CD4-positive, alpha-beta T cell treated with Interleukin-12 subunit alpha and Interleukin-12 subunit beta, for 1 hour (primary cell): ENCODE measurements at regions not wholly inside any gene's neighbourhood (a gene's known extent, or its start where the extent isn't known, plus 50 kb on each side); places are given as distances from the start of the nearest gene placed in this dataset.
"Not testable (repeated sequence)": the region's sequence is repeated elsewhere in the genome, so short reads cannot be mapped to it uniquely, and the experiment has no call there.

ENCODE experiments used
- DNase-seq: peaks from one replicate; pipeline ENCODE4 v3.0.0-alpha.2; 2020

DNA sequence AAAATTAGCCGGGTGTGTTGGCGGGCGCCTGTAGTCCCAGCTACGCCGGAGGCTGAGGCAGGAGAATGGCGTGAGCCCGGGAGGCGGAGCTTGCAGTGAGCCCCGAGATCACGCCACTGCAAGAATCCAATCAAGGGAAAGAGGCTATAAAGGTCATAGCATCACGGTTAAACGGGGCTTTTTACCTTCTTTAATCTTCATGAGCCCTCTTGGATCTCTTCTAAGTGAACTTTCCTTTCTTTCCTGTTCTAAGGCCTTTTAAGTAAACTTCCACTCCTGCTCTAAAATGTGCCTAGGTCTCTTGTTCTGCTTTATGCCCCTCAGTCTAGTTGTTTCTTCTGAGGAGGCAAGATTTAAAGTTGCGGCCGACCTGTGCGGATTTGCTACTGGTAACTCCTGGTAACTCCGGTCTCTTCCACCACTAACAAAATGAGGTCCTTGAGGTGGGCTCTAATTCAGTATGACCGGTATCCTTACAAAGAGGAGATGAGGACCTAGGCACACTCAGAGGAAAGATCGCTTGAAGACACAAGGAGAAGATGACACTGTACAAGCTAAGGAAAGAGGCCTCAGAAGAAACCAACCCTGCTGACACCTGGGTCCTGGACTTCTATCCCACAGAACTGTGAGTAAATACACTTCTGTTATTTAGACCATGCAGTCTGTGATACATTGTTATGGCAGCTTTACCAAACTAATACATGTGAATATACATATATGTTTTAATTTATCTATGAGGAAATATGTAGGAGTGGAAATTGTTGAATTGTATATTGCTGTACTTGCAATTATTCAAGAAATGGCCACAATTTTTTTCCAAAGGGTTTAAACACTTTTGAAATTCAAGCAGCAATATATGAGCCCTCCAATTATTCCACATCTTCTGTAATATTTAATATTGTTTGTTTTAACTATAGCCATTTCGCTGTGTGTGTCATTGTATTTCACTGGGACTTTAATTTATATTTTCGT lies 331.5 kb upstream of the CNTNAP2 start:
- DNase-seq = no peak

DNA sequence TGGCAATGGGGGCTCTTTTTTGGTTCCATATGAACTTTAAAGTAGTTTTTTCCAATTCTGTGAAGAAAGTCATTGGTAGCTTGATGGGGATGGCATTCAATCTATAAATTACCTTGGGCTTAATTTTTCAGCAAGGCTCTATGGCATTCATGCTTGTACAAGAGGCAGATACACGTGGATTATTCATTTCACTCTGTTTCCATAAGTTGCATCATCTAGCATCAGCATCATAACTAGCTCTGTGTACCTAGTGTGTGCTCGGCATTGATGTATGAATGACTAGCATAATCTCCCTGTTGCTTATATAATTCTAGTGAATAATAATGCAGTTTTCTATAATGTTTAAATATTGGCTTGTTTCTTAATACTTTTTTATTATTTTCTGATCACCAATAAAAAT lies 335.2 kb upstream of the CNTNAP2 start:
- not testable (repeated sequence) for DNase-seq

DNA sequence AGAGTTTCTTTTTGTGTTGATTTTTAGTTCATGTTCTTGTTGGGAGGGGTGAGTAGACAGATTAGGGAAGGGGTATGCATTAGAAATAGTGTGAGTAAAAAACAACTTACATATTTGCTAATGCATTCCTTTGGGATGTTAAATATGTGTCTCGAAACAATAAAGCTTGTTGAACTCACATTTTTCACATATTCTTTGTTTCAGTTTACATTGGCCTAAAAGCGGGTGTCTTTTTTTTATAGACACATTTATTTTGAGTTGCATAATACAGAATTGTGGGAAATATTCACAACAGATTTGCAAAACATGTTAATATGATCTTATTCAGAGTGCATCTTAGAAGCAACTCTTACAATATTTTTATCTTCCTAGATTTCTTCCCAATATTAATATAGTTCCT lies 337.5 kb upstream of the CNTNAP2 start:
- no peak for DNase-seq

GRCh38 chr7:145774777-145775176 lies 341.8 kb upstream of the CNTNAP2 start:
- no peak for DNase-seq

DNA sequence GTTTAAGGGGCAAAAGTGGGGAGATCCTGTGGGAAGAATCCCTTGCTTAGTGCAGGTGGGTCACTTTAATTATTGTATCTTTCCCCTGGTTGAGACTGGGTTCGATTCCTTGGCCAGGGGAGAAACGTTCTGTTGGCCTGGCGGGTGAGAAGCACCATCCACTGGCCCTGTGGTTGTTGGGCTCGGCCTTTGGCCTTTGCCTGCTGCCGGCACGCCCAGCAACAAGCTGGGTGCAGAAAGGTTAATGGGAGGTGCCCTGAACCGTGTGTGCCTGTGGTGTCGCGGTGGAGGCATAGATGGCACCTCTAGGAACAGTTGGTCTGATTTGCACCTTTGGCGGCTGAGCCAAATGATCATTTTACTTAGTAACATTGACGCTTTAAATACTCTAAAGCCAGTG lies 363.6 kb upstream of the CNTNAP2 start:
- DNase-seq = no peak

DNA sequence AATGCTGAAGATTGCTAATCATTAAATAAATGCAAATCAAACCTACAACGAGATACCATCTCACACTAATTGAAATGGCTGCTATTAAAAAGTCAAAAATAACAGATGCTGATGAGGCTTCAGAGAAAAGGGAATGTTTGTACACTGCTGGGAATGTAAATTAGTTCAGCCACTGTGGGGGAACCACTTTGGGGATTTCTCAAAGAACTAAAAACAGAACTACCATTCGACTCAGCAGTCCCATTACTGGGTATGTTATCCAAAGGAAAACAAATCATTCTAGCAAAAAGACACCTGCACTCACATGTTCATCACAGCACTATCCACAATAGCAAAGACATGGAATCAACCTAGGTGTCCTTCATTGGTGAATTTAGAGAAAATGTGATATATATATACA lies 379.0 kb upstream of the CNTNAP2 start:
- no peak for DNase-seq

DNA sequence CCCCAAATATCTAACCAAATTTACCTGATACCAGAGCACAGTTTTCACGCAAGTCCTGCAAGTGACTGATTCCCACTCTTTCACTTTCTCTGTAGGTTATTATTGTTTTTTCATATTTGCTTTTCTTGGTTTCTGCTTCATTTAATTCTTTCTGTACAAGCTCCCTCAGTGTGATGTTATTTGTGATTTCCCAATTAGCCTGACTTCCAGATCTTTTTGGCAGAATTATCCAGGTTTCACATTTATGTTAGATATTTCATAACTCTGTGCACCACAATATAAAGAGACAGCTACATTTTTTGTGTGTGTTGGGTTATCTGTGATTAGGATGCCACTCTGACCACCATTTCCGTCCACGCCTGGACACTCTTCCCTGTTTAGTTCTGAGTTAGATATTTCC lies 381.5 kb upstream of the CNTNAP2 start:
- no peak for DNase-seq

DNA sequence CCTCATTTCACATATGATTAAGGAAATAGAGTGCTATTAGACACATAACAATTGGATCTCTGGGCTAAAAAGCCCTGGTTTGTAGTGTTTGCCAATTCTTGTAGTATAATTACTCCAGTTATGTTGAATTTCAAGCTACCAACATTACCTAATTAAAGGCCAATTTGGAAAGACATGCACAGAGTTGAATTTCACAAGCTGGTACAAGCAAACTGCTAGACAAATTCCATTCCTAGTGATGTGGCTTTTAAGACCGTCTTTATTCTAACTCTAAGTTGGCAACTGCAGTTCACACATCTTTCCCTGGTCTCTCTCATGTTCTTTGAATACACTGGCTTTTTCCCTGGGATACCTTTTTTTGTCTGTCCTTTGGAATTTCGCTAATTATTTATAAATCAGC lies 384.1 kb upstream of the CNTNAP2 start:
- no peak for DNase-seq

DNA sequence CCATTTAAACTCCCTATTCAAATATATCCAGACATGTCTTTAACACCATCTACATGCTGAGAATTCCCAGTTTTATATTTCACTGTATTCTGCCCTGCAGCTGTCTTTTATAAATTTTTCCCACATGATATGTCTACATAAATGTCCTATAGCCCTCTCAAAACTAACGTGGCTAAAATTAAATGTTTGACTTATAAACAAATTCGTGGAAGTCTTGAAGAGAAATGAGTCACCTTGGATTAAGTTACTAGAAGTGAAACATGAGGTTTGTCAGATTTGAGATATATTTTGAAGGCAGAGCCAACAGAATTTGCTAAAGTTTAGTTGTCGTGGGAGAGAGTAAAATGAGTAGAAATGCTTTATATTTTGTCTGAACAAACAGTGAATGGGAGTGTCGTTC lies 386.9 kb upstream of the CNTNAP2 start:
- no peak for DNase-seq

GRCh38 chr7:145718129-145718528 lies 398.5 kb upstream of the CNTNAP2 start:
- no peak for DNase-seq

GRCh38 chr7:145700488-145700887 lies 416.1 kb upstream of the CNTNAP2 start:
- no peak for DNase-seq

GRCh38 chr7:145698526-145699262 lies 417.9 kb upstream of the CNTNAP2 start:
- DNase-seq = no peak

DNA sequence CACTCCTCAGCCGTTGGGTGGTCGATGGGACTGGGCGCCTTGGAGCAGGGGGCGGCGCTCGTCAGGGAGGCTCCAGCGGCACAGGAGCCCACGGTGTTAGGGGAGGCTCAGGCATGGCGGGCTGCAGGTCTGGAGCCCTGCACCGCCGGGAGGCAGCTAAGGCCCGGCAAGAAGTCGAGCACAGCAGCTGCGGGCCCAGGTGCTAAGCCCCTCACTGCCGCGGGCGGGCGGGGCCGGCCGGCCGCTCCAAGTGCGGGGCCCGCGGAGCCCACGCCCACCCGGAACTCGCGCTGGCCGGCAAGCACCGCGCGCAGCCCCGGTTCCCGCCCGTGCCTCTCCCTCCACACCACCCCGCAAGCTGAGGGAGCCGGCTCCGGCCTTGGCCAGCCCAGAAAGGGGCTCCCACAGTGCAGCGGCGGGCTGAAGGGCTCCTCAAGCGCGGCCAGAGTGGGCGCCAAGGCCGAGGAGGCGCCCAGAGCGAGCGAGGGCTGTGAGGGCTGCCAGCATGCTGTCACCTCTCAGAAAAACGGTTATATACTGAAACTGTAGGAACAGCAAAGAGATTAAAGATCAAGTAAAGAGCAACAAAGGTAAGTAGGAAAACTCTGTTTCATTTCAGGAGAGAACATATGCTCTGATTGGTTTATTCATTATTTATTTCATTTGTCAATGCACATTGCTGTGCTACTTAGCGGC lies 419.0 kb upstream of the CNTNAP2 start:
- not testable (repeated sequence) for DNase-seq

GRCh38 chr7:145696071-145696470 lies 420.5 kb upstream of the CNTNAP2 start:
- DNase-seq = no peak

DNA sequence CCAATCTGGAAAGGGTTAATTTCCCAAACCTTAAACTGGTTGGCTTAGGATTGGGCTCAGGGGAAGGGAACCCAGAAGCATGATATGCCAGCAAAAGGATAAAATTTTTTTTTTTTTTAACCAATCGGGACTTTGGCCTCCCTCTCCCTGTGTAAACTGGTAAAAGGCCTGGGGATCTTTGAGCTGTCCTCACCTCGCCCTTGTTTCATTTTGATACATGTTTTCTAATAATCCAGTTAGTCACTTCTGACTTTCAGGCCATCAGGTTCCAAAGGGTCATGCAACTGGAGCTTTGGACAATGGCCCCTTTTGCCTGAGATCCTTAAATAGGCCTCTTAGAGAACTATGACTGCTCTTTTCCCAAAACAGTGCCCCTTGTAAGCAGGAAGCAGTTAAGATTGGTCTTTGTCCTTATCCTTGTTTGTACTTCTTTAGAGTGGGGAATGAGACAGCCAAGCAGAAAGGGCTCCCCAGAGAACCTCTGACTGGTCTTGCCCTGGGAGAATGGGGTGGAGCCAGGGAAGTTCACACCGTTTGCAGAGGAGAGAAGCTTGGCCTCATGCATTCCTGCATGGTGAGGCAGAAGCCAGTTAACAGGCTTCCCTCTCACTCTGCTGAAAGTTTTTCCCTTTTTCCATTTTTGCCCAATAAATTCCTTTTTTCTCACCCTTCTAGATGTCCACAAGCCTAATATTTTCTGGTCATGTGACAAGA lies 424.2 kb upstream of the CNTNAP2 start:
- no peak for DNase-seq

- DNase-seq = no peak
Observed at GRCh38 chr7:145691377-145691914, 425.2 kb upstream of the CNTNAP2 start.

DNA sequence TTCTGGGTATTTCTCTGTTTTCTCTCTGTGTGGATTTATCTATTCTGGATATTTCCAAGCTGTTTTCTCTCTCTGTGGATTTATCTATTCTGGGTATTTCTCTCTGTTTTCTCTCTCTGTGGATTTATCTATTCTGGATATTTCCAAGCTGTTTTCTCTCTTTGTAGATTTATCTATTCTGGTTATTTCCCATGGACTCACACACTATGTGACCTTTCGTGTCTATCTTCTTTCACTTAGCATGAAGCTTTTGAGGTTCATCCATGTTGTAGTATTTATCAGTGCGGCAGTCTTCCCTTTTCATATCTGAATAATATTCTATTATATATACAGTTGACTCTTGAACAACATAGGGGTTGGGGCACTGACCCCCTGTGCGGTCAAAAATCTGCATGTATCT lies 435.0 kb upstream of the CNTNAP2 start:
- DNase-seq = no peak

DNA sequence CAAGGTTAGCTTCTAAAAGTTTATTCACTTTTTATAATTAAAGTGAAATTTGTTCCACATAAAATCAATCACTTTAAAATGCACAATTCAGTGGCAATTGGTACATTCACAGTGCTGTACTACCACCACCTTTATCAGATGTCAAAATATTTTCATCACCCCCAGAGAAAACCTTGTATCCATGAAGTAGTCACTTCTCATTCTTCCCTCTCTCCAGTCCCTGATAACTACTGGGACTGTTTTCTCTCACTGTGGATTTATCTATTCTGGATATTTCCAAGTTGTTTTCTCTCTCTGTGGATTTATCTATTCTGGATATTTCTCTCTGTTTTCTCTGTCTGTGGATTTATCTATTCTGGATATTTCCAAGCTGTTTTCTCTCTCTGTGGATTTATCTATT lies 435.4 kb upstream of the CNTNAP2 start:
- DNase-seq = no peak

- no peak for DNase-seq
Observed at GRCh38 chr7:145665499-145666258, 450.9 kb upstream of the CNTNAP2 start.

DNA sequence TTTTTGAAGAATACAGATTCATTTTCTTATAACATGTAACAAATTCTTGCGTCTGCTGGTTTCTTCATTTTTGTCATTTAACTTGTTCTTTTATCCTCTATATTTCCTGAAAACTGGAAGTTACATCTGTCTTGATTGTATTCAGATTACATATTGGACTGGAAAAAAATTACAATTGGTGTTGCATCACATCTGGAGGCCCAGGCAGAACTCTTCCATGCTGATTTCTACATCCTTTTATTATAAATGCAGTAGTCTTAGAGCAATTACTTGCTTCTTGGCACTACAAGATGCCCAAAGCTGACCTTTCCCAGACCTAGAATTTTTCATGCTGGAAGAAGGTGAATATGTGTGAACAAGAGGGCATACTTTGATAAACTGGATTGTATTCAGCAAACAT lies 460.9 kb upstream of the CNTNAP2 start:
- no peak for DNase-seq

- no peak for DNase-seq
Observed at GRCh38 chr7:145645135-145645515, 471.5 kb upstream of the CNTNAP2 start.
